BLaER1 treated with 17β-estradiol and CSF1 and Interleukin-3, amounts not matched to agents 10 nM and 100 nM (cell line): ENCODE measurements at regions not wholly inside any gene's neighbourhood (a gene's known extent, or its start where the extent isn't known, plus 50 kb on each side); places are given as distances from the start of the nearest gene placed in this dataset.

Experiments used
- H3K27ac ChIP-seq, 11 experiments: shearing (Covaris generic); formaldehyde crosslinking; 2 replicates each; pipeline ENCODE4 v1.8.1; 2022
- H3K27me3 ChIP-seq, 11 experiments: shearing (Covaris generic); formaldehyde crosslinking; 2 replicates each; pipeline ENCODE4 v1.8.1; 2022
- H3K36me3 ChIP-seq, 11 experiments: shearing (Covaris generic); formaldehyde crosslinking; 2 replicates each; pipeline ENCODE4 v1.8.1; 2022
- H3K4me1 ChIP-seq, 10 experiments: shearing (Covaris generic); formaldehyde crosslinking; 2 replicates each; pipeline ENCODE4 v1.8.1; 2022
- H3K4me2 ChIP-seq, 11 experiments: shearing (Covaris generic); formaldehyde crosslinking; 2 replicates each; pipeline ENCODE4 v1.8.1; 2022
- H3K4me3 ChIP-seq, 10 experiments: shearing (Covaris generic); formaldehyde crosslinking; 2 replicates each; pipeline ENCODE4 v1.8.1; 2022
- H3K9ac ChIP-seq, 11 experiments: shearing (Covaris generic); formaldehyde crosslinking; 2 replicates each; pipeline ENCODE4 v1.8.1; 2022
- H3K9me3 ChIP-seq, 11 experiments: shearing (Covaris generic); formaldehyde crosslinking; replicated peaks in 1 of 11; 2 replicates each; pipeline ENCODE4 v1.8.1; 2022
- H4K20me1 ChIP-seq, 11 experiments: shearing (Covaris generic); formaldehyde crosslinking; 2 replicates each; pipeline ENCODE4 v1.8.1; 2022
- Cebpa-rat ChIP-seq, 11 experiments: shearing (Covaris generic); IDR thresholded peaks; 2 replicates each; pipeline ENCODE4 v1.8.1; 2022

DNA sequence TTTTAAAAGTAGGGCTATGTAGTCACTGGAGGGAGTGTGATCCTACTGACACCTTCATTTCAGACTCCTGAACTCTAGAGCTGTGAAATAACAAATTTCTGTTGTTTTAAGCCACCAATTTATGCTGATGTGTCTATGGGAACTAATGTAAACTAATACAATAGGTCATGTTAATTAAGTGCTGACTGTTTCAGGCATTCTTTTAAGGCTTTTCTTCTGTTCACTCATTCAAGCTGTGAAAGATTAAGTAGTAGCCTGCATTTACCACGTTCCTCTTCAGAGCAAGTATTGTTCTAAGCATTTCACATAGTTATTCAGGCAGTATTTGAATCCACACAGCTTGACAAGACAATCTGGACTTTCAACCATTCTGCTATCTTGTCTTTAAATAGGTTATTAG is 1135.0 kb downstream of the SLITRK1 start:
- Histone ChIP-seq H3K4me3 (no peak overlapping the region), H3K4me2 (no peak overlapping the region), H4K20me1 (no peaks in the 10 kb centered on the region), H3K27me3 (no peaks in the 10 kb centered on the region), H3K9me3 (no peaks in the 10 kb centered on the region), H3K36me3 (no peaks in the 10 kb centered on the region), H3K9ac (no peak overlapping the region), H3K27ac (no peak overlapping the region), H3K4me1 (no peaks in the 10 kb centered on the region)
- no peak for TF ChIP-seq Cebpa-rat (IDR thresholded peaks at IDR 0.05)

DNA sequence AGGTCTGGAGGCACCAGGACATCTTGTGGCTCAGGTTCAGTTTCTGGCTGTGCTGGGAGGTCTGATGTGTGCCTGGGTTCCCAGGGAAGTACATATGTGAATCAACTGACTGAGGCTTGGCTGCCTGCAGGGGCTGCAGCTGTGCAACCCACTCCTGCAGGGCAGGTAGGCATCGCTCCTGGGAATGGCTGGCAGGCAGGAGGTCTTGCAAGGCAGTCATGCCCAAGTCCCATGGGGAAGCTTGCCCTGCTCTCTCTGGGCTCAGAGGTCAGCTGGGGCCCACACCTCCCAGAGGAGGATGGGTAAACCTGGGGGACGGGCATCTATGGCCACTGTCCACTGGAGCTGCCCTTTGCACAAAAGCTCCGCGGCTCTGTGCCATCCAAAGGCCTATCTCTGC is 1141.8 kb downstream of the SLITRK1 start:
- TF ChIP-seq Cebpa-rat (IDR thresholded peaks at IDR 0.05), result no peak
- H3K4me1 ChIP-seq, result no peaks in the 10 kb centered on the region
- no peaks in the 10 kb centered on the region for H3K27me3 ChIP-seq
- H3K4me2 ChIP-seq, result no peak overlapping the region
- no peaks in the 10 kb centered on the region for H3K36me3 ChIP-seq
- H3K9ac ChIP-seq, result no peak overlapping the region
- H3K27ac ChIP-seq, result no peak overlapping the region
- peaks cover 0 to 7% (median 5%) of the 10 kb centered on the region in 11 experiments; a peak in 5 of 22 replicates for H3K9me3 ChIP-seq
- no peak overlapping the region for H3K4me3 ChIP-seq
- no peaks in the 10 kb centered on the region for H4K20me1 ChIP-seq

DNA sequence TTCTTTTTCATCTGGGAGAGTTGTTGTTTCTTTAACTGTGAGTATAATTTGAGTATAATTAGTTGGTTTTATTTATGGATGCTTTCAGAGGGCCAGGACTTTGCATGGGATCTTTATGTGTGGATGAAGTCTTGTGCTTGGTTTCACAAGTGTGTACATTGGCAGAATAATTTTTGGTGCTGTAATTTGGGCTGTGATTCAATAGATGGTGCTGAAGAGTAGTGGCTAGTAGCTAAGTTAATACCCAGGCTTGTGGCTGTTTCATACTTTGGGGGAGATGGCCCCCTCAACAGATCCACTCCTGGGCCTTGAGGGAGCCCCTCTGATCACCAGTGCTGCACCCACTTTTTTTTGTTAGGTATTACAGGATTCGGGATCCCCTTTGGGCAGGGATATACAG is 1142.4 kb downstream of the SLITRK1 start:
- TF ChIP-seq Cebpa-rat (IDR thresholded peaks at IDR 0.05), result no peak
- Histone ChIP-seq H3K36me3 (no peaks in the 10 kb centered on the region), H3K9me3 (peaks cover 0 to 7% (median 5%) of the 10 kb centered on the region in 11 experiments; a peak in 5 of 22 replicates), H3K4me3 (no peak overlapping the region), H4K20me1 (no peaks in the 10 kb centered on the region), H3K4me1 (no peaks in the 10 kb centered on the region), H3K9ac (no peak overlapping the region), H3K27me3 (no peaks in the 10 kb centered on the region), H3K4me2 (no peak overlapping the region), H3K27ac (no peak overlapping the region)

DNA sequence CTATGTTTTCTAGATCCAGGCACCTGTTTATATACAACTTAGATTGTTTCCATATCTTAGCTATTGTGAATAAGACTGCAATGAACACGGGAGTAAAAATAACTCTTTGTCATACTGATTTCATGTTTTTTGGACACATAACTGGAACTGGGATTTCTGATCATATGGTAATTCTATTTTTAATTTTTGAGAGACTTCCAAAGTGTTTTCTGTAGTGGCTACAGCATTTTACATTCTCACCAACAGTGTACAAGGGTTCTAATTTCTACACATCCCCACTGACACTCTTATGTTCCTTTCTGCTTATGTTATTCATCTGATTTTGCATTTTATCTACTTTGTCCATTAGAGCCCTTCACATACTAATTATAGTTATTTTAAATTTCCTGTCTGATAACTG is 1152.9 kb downstream of the SLITRK1 start:
- H3K4me2 ChIP-seq, result no peak overlapping the region
- no peaks in the 10 kb centered on the region for H3K9me3 ChIP-seq
- H3K36me3 ChIP-seq, result no peaks in the 10 kb centered on the region
- H4K20me1 ChIP-seq, result no peaks in the 10 kb centered on the region
- H3K4me3 ChIP-seq, result no peak overlapping the region
- H3K27ac ChIP-seq, result no peak overlapping the region
- no peak overlapping the region for H3K9ac ChIP-seq
- TF ChIP-seq Cebpa-rat (IDR thresholded peaks at IDR 0.05), result no peak
- H3K4me1 ChIP-seq, result no peaks in the 10 kb centered on the region
- no peaks in the 10 kb centered on the region for H3K27me3 ChIP-seq

DNA sequence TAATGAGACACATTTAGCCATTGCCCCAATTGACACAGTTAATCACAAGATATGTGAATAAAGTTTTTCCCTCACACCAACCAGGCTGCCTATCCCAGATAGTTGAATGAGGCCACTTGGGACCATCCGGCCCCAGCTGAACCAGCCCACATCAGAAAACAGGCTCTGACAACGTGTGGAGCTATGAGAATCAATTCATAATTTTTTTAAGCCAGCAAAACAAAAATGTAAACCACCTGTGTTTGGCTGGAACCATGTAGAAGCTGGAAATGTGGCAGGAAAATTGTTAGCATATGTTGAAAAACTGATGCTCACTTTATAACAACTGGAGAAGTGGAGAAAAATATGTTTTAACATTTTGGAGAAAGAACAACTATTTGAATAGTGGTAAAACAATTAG is 1161.3 kb downstream of the SLITRK1 start:
- no peak overlapping the region for H3K9ac ChIP-seq
- no peaks in the 10 kb centered on the region for H3K36me3 ChIP-seq
- no peak overlapping the region for H3K4me3 ChIP-seq
- H3K4me2 ChIP-seq, result no peak overlapping the region
- no peaks in the 10 kb centered on the region for H3K4me1 ChIP-seq
- no peaks in the 10 kb centered on the region for H3K9me3 ChIP-seq
- H3K27ac ChIP-seq, result no peak overlapping the region
- no peaks in the 10 kb centered on the region for H3K27me3 ChIP-seq
- H4K20me1 ChIP-seq, result no peaks in the 10 kb centered on the region
- TF ChIP-seq Cebpa-rat (IDR thresholded peaks at IDR 0.05), result no peak

DNA sequence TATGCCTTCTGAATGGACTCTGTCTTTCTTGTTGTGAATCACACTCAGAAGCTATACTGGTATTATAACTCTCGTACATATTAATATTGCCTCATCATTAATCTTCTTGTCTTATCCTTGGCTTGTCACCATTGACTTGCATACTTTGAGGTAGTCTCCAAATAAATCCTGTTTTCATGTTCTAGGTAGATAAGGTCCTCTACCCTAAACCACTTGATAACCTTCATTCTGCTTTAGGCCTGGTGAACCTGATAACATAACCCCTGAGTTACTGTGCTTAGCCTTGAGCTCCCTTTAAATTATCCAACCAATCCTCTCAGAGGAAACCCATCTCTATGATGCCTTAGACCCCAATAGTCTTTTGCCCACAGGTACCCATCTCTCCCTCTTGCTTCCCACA is 1162.3 kb downstream of the SLITRK1 start:
- Histone ChIP-seq H3K4me3 (no peak overlapping the region), H3K9me3 (no peaks in the 10 kb centered on the region), H3K4me1 (no peaks in the 10 kb centered on the region), H3K4me2 (no peak overlapping the region), H3K9ac (no peak overlapping the region), H4K20me1 (no peaks in the 10 kb centered on the region), H3K27ac (no peak overlapping the region), H3K36me3 (no peaks in the 10 kb centered on the region), H3K27me3 (no peaks in the 10 kb centered on the region)
- TF ChIP-seq Cebpa-rat (IDR thresholded peaks at IDR 0.05), result no peak

DNA sequence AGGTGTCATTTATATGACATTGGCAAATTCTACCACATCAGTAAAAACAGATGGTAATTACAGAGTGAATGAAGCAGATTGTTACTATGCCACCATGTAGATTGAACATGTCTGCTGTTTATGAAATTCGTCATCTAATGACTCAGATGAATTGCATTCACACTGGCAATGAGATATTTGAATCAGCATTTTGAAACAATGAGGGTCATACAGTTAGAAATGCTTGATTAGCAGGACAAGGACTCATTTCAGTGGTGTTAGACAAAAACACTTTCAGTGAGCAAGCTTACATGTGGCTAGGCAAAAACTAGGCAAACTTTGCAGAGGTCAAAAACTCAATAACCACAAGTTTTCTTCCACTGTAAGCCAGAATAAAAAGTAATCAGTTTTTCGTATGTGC is 1165.0 kb downstream of the SLITRK1 start:
- no peak overlapping the region for H3K9ac ChIP-seq
- H3K4me2 ChIP-seq, result no peak overlapping the region
- no peak for TF ChIP-seq Cebpa-rat (IDR thresholded peaks at IDR 0.05)
- no peak overlapping the region for H3K4me3 ChIP-seq
- H3K27ac ChIP-seq, result no peak overlapping the region
- no peaks in the 10 kb centered on the region for H3K9me3 ChIP-seq
- no peaks in the 10 kb centered on the region for H3K27me3 ChIP-seq
- no peaks in the 10 kb centered on the region for H3K36me3 ChIP-seq
- no peaks in the 10 kb centered on the region for H3K4me1 ChIP-seq
- no peaks in the 10 kb centered on the region for H4K20me1 ChIP-seq

DNA sequence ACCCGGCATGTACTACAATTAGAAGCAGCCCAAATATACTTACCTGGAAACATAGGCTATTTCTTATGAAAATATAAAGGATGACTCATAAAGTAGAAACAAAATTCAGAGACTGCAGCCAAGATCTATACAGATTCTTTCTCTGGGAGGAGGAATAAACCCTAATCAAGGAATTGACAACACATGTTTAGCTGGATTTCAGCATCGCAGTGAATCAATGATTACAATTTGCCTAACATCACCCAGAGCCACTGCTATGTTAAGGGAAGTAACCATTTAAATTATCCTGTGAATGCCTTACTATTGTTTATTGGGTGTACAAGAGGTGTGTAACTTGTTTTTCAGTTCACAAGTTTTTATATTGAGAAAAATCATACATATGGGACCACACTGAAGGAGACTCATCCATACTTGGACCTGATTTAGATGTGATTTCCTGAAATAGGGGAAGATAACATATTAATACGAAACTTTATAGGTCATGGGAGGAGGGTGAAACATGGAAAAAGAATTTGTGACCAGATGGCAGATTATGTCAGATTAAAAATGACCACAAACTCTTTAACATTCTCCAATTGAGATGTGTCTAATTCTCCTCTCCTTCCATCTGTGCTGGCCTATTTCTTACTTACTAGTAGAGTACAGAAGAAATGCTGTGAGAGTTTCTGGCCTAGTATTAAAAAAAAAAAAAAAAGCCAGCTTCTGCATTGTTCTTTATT is 1168.4 kb downstream of the SLITRK1 start:
- Histone ChIP-seq H3K9ac (no peak overlapping the region), H3K4me3 (no peak overlapping the region), H3K36me3 (no peaks in the 10 kb centered on the region), H3K27ac (no peak overlapping the region), H4K20me1 (no peaks in the 10 kb centered on the region), H3K27me3 (no peaks in the 10 kb centered on the region), H3K4me2 (no peak overlapping the region), H3K4me1 (no peaks in the 10 kb centered on the region), H3K9me3 (no peaks in the 10 kb centered on the region)
- no peak for TF ChIP-seq Cebpa-rat (IDR thresholded peaks at IDR 0.05)

DNA sequence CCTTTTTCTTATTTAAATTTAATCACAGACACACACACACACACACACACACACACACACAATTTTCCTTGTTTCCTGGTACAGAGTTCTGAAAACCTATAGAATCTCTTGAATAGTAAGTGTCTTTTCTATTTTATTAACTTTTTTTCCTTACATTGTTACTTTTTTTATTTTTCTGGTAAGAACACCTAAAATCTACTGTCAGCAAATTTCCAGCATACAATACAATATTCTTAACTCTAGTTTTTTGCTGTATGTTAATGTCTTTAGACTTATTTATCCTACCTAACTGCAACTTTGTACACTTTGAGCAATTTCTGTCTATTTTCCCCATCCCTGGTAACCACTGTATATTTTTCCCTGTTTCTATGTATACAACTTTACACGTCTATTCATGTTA is 1179.8 kb downstream of the SLITRK1 start:
- no peak for TF ChIP-seq Cebpa-rat (IDR thresholded peaks at IDR 0.05)
- H4K20me1 ChIP-seq, result no peaks in the 10 kb centered on the region
- no peaks in the 10 kb centered on the region for H3K27me3 ChIP-seq
- no peak overlapping the region for H3K4me3 ChIP-seq
- no peaks in the 10 kb centered on the region for H3K4me1 ChIP-seq
- H3K9ac ChIP-seq, result no peak overlapping the region
- no peaks in the 10 kb centered on the region for H3K36me3 ChIP-seq
- H3K4me2 ChIP-seq, result no peak overlapping the region
- H3K27ac ChIP-seq, result no peak overlapping the region
- H3K9me3 ChIP-seq, result no peaks in the 10 kb centered on the region

DNA sequence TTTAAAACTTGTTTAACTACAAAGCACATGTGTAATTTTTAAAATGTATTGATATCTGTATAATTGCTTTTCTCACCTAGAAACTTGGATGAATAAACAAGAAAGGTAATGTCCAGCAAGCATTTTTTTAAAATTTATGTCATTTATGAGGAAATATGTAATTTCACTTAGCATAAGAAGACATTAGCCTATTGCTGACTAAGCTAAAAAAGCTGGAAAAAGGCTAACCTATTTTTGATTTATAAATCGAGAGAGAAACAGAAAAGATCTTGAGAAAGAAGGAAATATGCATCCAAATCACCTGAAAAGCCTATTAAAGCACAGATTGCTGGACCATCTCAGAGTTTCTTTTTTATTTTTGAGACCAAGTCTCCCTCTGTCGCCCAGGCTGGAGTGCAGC is 1181.3 kb downstream of the SLITRK1 start:
- no peak for TF ChIP-seq Cebpa-rat (IDR thresholded peaks at IDR 0.05)

More for the DNA sequence above, 1181.3 kb downstream of the SLITRK1 start:
- no peak overlapping the region for H3K27ac ChIP-seq
- H3K9ac ChIP-seq, result no peak overlapping the region
- H3K4me2 ChIP-seq, result no peak overlapping the region
- no peaks in the 10 kb centered on the region for H3K36me3 ChIP-seq
- no peaks in the 10 kb centered on the region for H3K9me3 ChIP-seq
- no peaks in the 10 kb centered on the region for H4K20me1 ChIP-seq
- H3K4me1 ChIP-seq, result no peaks in the 10 kb centered on the region
- no peak overlapping the region for H3K4me3 ChIP-seq
- no peaks in the 10 kb centered on the region for H3K27me3 ChIP-seq
